OCI-LY7 (cell line): ENCODE measurements at regions not wholly inside any gene's neighbourhood (a gene's known extent, or its start where the extent isn't known, plus 50 kb on each side); places are given as distances from the start of the nearest gene placed in this dataset.

Source experiments
- BruUV-seq: library from RNA; stranded (reverse); fragments of 400-500 nt; replicated peaks from 2 replicates; lab custom pipeline; 2021; lab: Mats Ljungman, UMichigan
- CTCF ChIA-PET: fragments of 300-600 bp; sonication (Branson Sonifier 250); formaldehyde crosslinking; loops from one replicate; lab custom pipeline; 2022; ENCODE audit warnings: antibody characterized with exemption; ENCODE audit not compliant: unreplicated experiment; lab: Charles Lee
- POLR2A ChIA-PET: fragments of 300-600 bp; sonication (Branson Sonifier 250); formaldehyde crosslinking; loops from one replicate; lab custom pipeline; 2022; ENCODE audit warnings: antibody characterized with exemption; lab: Charles Lee
- DNase-seq: peaks from one replicate; pipeline ENCODE4 v3.0.0-alpha.2; 2015; ENCODE audit warnings: low spot score
- H2AFZ ChIP-seq: fragments of 200-600 bp; sonication (generic), shearing (Covaris generic); 2 replicates; pipeline ENCODE4 v1.6.1; 2014; ENCODE audit warnings: mild to moderate bottlenecking, antibody characterized with exemption, low read length, moderate library complexity
- H3K27ac ChIP-seq: fragments of 200-600 bp; sonication (generic); 2 replicates; pipeline ENCODE4 v1.5.1; 2014; ENCODE audit warnings: mixed run types, low read depth, mild to moderate bottlenecking, moderate library complexity, low read length, inconsistent platforms; ENCODE audit not compliant: poor library complexity, severe bottlenecking
- H3K36me3 ChIP-seq: fragments of 200-600 bp; sonication (generic); 2 replicates; pipeline ENCODE4 v1.6.1; 2014; ENCODE audit warnings: mild to moderate bottlenecking, antibody characterized with exemption, low read length, moderate library complexity, mixed read lengths; ENCODE audit not compliant: insufficient read depth
- H3K4me1 ChIP-seq: fragments of 200-600 bp; sonication (generic); 2 replicates; pipeline ENCODE4 v1.5.1; 2014; ENCODE audit warnings: mild to moderate bottlenecking, low read length; ENCODE audit not compliant: insufficient read depth, poor library complexity, severe bottlenecking
- H3K4me2 ChIP-seq: fragments of 200-600 bp; sonication (generic); 2 replicates; pipeline ENCODE4 v1.6.1; 2014; ENCODE audit warnings: mild to moderate bottlenecking, low read length
- H3K4me3 ChIP-seq: fragments of 200-600 bp; sonication (generic); 2 replicates; pipeline ENCODE4 v1.5.1; 2014; ENCODE audit warnings: mild to moderate bottlenecking, low read depth, low read length; ENCODE audit not compliant: poor library complexity, severe bottlenecking
- H3K79me2 ChIP-seq: fragments of 200-600 bp; sonication (generic); 2 replicates; pipeline ENCODE4 v1.6.1; 2016; ENCODE audit warnings: low read depth, mild to moderate bottlenecking, low read length, moderate library complexity, mixed read lengths; ENCODE audit not compliant: insufficient read depth
- H3K9me2 ChIP-seq: fragments of 200-600 bp; sonication (generic); 2 replicates; pipeline ENCODE4 v1.6.1; 2016; ENCODE audit warnings: mild to moderate bottlenecking, low read length, mixed read lengths; ENCODE audit not compliant: insufficient read depth
- H3K9me3 ChIP-seq: fragments of 200-600 bp; sonication (generic); 2 replicates; pipeline ENCODE4 v1.6.1; 2014; ENCODE audit warnings: mild to moderate bottlenecking, mixed run types, low read length, mixed read lengths
- H4K20me1 ChIP-seq: fragments of 200-600 bp; sonication (generic); 2 replicates; pipeline ENCODE4 v1.6.1; 2014; ENCODE audit warnings: mild to moderate bottlenecking, antibody characterized with exemption, low read length, moderate library complexity, mixed read lengths; ENCODE audit not compliant: insufficient read depth
- CTCF ChIP-seq: fragments of 200-600 bp; sonication (generic); conservative IDR thresholded peaks from 2 replicates; pipeline ENCODE4 v1.5.1; 2014; ENCODE audit warnings: mild to moderate bottlenecking, antibody characterized with exemption, low read length, moderate library complexity, mixed read lengths
- EZH2phosphoT487 ChIP-seq: fragments of 200-600 bp; sonication (generic); IDR thresholded peaks from 2 replicates; pipeline ENCODE4 v1.6.1; 2018; ENCODE audit warnings: low read depth, borderline replicate concordance, mild to moderate bottlenecking, mixed run types, antibody characterized with exemption, low read length, moderate library complexity, mixed read lengths
- intact Hi-C: fragments of 100-400 bp; cut with micrococcal nuclease; formaldehyde crosslinking; loops from one replicate; pipeline ENCODE4 v1.10.0; 2022; ENCODE audit not compliant: unreplicated experiment

GRCh38 chr1:185653615-185654014, 80.6 kb upstream of the HMCN1 start:
- Histone ChIP-seq H3K36me3 (no peaks in the 10 kb centered on the region), H3K9me3 (no peaks in the 10 kb centered on the region; the same call in 1 of the 2 replicates), H3K9me2 (no peaks in the 10 kb centered on the region), H4K20me1 (no peaks in the 10 kb centered on the region), H3K4me1 (no peaks in the 10 kb centered on the region), H3K79me2 (no peaks in the 10 kb centered on the region), H3K4me3 (no peak overlapping the region), H2AFZ (no peak overlapping the region), H3K4me2 (no peak overlapping the region), H3K27ac (no peak overlapping the region)
- CTCF ChIA-PET = interaction anchor here (1.6 kb wide), 1 partner anchor 27 kb away, joined by 3 read pairs; no protein-coding TSS in a partner anchor
- no peak for DNase-seq
- POLR2A ChIA-PET = interaction anchor here (1.0 kb wide), 1 partner anchor 27 kb away, joined by 4 read pairs; no protein-coding TSS in a partner anchor
- intact Hi-C loops = no loop called here
- TF ChIP-seq EZH2phosphoT487 (no peak), CTCF (no peak)
- BruUV-seq = no TSS peak

DNA sequence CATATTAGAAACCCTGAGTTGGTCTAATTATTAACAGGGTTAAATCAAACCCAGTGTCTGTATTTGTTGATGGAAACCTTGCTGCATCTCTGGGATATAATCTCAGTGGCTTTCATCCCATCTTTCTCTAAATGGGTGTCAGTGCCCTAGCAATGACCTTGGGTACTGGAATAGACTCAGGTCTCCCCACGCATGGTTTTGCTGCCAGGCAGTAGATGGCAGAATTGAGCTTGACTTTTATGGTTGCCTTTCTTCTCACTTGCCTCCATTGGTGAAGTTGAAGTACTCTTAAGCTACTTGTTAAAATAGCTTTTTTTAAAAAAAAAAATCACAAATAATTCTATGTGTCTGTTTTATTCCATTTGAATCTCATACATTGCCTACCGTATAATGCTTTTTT, 81.8 kb upstream of the HMCN1 start:
- Histone ChIP-seq H3K4me3 (no peak overlapping the region), H3K9me2 (no peaks in the 10 kb centered on the region), H3K36me3 (no peaks in the 10 kb centered on the region), H3K4me1 (no peaks in the 10 kb centered on the region), H3K9me3 (no peaks in the 10 kb centered on the region; the same call in 1 of the 2 replicates), H3K79me2 (no peaks in the 10 kb centered on the region), H3K4me2 (no peak overlapping the region), H2AFZ (no peak overlapping the region), H4K20me1 (no peaks in the 10 kb centered on the region), H3K27ac (no peak overlapping the region)
- DNase-seq = peak; percentile 10
- TF ChIP-seq CTCF (peak; percentile 63), EZH2phosphoT487 (no peak)
- no TSS peak for BruUV-seq
- POLR2A ChIA-PET = interaction anchor here (0.5 to 1.6 kb wide), 4 partner anchors 13 to 1017 kb away, joined by 3 read pairs; no protein-coding TSS in a partner anchor
- intact Hi-C loops = loop anchor here (1.0 kb wide), 1 partner anchor 560 kb away; no protein-coding TSS in a partner anchor
- CTCF ChIA-PET = interaction anchor here (1.6 kb wide), 1 partner anchor 29 kb away, joined by 3 read pairs; no protein-coding TSS in a partner anchor

- no peak for DNase-seq
- H3K4me2 ChIP-seq = no peak overlapping the region
- H3K4me3 ChIP-seq = no peak overlapping the region
- CTCF ChIA-PET = no interaction called here
- BruUV-seq = no TSS peak
- H3K9me2 ChIP-seq = no peaks in the 10 kb centered on the region
- intact Hi-C loops = no loop called here
- no peak for TF ChIP-seq CTCF
- TF ChIP-seq EZH2phosphoT487 = no peak
- POLR2A ChIA-PET = no interaction called here
- H3K9me3 ChIP-seq = no peaks in the 10 kb centered on the region; the same call in 1 of the 2 replicates
- H3K27ac ChIP-seq = no peak overlapping the region
- H4K20me1 ChIP-seq = no peaks in the 10 kb centered on the region
- H3K36me3 ChIP-seq = no peaks in the 10 kb centered on the region
- H3K79me2 ChIP-seq = no peaks in the 10 kb centered on the region
- H2AFZ ChIP-seq = no peak overlapping the region
- no peaks in the 10 kb centered on the region for H3K4me1 ChIP-seq
These were observed 83.5 kb upstream of the HMCN1 start for GRCh38 chr1:185650602-185651230.
